ENCODE measurements at regions not wholly inside any gene's neighbourhood (a gene's known extent, or its start where the extent isn't known, plus 50 kb on each side); places are given as distances from the start of the nearest gene placed in this dataset.
"Not testable (repeated sequence)": the region's sequence is repeated elsewhere in the genome, so short reads cannot be mapped to it uniquely, and the experiment has no call there.

DNA sequence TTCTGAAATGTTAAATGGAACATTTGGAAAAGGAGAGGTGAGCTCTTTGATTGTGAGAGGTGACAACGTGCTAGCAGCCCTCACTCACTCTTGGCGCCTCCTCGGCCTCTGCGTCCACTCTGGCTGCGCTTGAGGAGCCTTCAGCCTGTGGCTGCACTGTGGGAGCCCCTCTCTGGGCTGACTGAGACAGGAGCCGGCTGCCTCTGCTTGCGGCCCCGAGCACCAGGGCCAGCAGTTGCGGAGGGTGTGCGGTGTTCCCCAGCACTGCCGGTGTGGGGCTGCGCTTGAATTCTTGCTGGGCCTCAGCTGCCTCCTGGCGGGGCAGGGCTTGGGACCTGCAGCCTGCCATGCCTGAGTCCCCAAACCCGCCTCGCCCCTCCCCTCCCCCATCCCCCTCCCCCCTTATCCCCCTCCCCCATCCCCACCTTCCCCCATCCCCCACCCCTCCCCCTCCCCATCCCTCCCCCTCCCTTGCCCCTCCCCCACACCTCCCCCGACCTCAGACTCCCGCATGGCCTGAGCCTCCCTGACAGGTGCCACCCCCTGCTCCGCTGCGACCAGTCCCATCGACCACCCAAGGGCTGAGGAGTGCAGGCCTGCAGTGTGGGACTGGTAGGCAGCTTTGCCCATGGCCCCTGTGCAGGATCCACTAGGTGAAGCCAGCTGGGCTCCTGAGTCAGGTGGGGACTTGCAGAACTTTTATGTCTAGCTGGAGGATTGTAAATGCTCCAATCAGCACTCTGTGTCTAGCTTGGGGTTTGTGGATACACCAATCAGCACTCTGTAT, 411.0 kb downstream of the OLFM4 start:
- intact Hi-C loops (cut with DNase I, micrococcal nuclease), result no loop called here
- no peak for DNase-seq

DNA sequence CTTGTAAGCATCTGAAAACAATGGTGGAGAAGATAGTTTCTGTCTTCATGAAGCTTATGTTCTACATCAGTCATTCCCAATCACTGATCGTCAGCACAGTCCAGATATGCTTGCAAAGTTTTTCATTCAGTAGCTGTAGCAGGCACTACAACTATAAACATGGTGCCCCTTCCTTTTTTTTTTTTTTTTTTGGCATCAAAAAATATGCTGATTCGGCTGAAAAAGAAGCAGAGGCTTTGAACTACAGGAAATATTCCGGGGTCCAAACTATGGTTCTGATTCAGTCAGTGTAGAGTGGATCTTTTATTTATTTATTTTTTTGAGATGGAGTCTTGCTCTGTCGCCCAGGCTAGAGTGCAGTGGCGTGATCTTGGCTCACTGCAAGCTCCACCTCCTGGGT, 414.4 kb downstream of the OLFM4 start:
- DNase-seq (no peak), ATAC-seq (no peak)
- intact Hi-C loops (cut with DNase I, micrococcal nuclease), result no loop called here

More for the DNA sequence above, 411.0 kb downstream of the OLFM4 start:
- ATAC-seq, result no peak

DNA sequence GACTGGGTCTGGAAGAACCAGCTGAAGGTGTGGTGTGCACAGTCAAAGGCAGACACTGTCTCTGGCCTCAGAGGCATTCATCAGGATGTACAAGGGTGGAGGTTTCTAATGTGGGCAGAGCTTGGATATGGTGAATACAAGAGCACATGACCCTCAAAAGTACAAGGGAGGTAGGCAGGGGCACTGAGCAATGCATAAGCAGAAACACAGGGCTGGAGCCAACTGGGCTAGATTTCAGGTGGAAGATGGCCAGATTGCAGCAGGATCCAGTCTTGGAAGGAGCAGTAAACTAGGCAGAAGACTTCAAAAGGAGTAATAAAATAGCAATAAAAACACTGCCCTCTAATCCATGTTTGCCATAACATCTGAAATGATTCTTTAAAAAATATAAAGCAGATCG, 417.1 kb downstream of the OLFM4 start:
- intact Hi-C loops (cut with DNase I, micrococcal nuclease), result no loop called here
- no peak for ATAC-seq
- DNase-seq, result peak in 1 of 2 donors; percentile 53

DNA sequence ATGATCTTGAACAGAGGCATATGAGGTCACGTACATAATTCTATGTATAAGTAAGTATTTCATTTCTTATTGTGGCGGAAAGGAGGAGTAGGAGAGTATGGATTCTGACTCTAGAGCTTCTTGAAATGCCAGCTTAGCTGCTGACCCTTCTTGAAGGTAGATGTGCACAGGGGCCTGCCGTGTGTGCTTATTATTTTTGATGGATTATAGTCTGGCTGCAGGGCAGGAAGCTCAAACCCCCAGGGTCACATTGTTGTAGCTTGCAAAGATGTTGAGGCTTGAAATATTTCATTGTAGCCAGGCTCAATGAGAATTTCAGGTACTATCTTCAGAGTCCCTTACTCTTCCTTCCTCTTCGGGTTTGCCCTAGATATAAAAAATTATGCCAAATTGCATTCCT, 418.8 kb downstream of the OLFM4 start:
- intact Hi-C loops (cut with DNase I, micrococcal nuclease), result no loop called here
- DNase-seq (no peak), ATAC-seq (no peak)

DNA sequence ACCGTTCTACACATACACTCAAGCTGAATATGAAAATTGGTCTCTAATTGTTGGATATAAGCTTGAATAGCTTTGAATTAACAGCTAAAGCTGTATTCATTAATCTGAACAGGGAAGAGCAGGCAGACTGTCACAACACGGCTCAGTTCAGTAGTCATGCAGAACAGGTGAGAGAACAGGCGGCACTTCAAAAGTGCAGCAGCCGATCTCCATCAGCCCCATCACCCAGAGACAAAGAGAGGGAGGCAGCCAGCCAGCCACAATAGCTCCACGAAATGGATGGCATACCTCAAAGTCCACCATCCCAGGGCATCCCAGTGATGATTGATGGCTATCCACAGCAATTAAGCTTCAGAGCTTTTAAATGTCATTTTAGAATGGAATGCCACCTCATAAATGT, 419.2 kb downstream of the OLFM4 start:
- intact Hi-C loops (cut with DNase I, micrococcal nuclease), result no loop called here
- no peak for ATAC-seq
- DNase-seq, result no peak

DNA sequence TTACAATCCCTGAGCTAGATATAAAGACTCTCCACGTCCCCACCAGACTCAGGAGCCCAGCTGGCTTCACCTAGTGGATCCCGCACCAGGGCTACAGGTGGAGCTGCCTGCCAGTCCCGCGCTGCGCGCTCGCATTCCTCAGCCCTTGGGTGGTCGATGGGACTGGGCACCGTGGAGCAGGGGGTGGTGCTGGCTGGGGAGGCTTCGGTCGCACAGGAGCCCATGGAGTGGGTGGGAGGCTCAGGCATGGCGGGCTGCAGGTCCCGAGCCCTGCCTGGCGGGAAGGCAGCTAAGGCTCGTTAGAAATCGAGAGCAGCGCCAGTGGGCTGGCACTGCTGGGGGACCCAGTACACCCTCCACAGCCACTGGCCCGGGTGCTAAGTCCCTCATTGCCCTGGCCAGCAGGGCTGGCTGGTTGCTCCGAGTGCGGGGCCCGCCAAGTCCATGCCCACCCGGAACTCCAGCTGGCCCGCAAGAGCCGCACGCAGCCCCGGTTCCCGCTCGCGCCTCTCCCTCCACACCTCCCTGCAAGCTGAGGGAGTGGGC, 423.7 kb downstream of the OLFM4 start:
- intact Hi-C loops (cut with DNase I, micrococcal nuclease); ATAC-seq; DNase-seq: not testable (repeated sequence)

DNA sequence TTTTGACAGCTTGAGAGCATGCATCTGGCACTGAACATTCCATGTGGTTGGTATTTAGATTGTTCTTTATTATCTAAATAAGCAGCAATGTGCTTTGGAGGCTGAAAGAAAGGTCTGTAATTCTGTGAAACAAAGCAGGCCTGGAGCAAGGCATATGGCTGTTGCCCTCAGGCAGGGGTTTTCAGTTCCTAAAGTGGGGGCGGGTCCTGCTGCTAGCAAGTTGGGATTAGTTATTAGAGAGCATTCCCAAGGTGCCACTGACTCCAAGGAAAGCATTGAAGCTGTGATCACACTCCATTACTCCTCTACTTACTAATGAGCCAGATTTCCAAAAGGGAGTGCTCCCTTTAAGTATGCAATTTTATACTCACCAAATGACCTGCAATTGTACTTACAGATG, 432.2 kb downstream of the OLFM4 start:
- DNase-seq (no peak), ATAC-seq (no peak)
- intact Hi-C loops (cut with DNase I, micrococcal nuclease), result no loop called here

DNA sequence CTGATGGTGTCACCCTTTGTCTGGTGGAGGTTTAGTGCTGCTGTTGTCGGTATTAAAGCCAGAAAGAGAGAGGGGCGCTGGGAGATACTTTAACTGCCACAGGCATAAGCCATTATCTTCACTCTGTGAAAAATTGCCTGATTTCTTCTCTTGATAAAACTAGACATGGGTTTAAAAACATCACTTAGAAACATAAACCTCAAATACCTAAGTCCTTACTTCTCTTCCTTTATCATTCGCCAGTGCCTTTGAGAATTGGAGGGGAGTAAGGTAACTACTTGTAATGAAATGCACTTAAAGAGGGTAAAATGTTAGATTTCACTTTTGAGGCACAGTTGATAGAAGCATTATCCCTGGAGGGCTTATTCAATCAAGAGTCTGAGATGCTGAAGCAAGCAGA, 434.5 kb downstream of the OLFM4 start:
- DNase-seq (no peak), ATAC-seq (no peak)
- intact Hi-C loops (cut with DNase I, micrococcal nuclease), result no loop called here

DNA sequence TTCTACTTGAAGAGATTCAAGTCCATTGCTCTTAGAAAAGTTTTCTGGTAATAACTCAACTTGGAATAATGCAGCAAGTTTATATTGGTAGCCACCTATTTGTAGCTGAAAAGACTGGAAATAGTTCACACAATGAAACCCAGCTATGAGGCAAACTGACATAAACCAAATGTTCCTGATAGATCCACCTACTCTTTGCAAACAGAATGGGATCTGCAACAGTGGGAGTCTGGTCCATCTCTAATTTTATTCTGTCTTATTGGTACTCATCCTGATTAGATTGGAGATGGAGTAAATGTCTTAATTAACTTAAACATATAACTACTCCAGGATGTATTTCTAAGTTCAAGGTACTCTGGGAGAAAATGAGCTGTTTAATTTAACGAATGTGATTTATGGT, 438.0 kb downstream of the OLFM4 start:
- intact Hi-C loops (cut with DNase I, micrococcal nuclease), result no loop called here
- DNase-seq (no peak), ATAC-seq (no peak)

DNA sequence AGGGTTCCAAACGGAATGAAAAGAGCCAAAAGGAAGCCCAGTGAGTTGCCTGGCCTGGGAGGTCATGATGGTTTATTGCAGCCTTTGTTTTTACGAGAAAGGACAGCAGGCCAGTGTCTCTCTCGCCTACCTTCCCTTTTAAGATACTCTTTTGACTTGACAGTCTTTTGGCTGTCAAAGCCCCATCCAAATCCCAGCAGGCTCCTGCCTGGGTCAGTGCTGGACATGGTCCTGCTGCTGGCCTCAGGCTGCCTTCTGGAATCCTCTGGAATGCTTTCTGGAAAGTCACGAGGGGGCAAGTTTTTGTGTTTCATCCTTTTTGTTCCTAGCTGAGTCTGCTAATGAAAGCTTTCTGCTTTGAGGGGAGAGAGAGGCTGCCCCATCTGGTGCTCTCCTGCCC, 444.8 kb downstream of the OLFM4 start:
- DNase-seq (no peak), ATAC-seq (no peak)
- intact Hi-C loops (cut with DNase I, micrococcal nuclease), result no loop called here

DNA sequence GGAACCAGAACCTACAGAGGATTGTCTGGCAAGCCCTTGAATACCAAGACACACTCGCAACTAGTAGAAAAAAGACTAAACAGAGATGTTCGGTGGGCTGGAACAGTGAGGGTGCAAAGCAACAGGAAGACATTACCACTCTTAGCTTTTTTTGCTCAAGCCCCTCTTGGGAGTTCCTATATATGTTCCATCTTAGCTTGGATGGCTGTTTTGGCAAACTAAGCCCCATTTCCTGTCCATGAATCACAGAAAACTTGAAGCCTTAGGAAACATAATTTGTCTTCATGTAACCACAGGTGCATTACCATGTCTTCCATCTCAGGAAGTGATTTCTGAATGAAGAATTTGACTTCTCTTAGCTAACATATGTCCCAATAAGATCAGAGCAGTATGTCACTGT, 446.3 kb downstream of the OLFM4 start:
- DNase-seq, result no peak
- no peak for ATAC-seq
- intact Hi-C loops (cut with DNase I, micrococcal nuclease), result no loop called here

DNA sequence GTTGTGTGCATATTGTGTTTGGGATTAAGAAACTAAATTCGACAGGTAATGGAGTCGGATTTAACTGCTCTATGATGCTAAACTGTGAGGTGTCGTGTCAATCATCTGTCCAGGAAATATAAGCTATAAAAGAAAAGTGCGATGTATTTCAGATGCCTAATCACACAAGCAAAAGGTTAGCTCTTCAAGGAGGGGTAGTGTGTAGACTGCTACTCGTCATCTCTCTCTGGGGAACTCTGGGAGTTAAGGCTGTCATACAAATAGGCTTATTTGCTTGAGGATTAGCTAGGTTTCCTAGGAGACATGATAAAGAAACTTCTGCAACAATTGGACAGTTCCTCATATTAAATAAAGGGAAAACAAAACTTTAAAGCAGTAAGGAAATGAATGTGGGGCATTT, 462.1 kb downstream of the OLFM4 start:
- intact Hi-C loops (cut with DNase I, micrococcal nuclease), result no loop called here
- ATAC-seq, result no peak
- no peak for DNase-seq

DNA sequence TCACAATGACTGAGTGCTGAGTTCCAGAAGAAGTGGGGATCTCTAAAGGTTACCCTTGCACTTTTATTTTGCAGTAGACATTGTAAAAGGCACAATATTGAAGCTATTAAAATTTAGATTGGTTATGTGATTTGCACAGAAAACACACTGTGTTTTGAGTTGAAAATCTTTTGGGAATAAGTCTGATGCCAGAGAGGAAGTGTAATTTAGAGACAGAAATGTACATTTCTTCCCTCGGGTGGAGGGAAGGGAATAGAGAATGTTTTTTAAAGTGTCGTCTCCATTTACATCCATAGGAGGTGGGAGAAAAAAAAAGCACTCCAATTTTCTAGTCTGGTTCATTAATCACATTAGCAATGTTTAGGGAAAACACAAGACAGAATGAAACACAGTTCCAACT, 465.8 kb downstream of the OLFM4 start:
- DNase-seq, result no peak
- no peak for ATAC-seq
- intact Hi-C loops (cut with DNase I, micrococcal nuclease), result no loop called here

DNA sequence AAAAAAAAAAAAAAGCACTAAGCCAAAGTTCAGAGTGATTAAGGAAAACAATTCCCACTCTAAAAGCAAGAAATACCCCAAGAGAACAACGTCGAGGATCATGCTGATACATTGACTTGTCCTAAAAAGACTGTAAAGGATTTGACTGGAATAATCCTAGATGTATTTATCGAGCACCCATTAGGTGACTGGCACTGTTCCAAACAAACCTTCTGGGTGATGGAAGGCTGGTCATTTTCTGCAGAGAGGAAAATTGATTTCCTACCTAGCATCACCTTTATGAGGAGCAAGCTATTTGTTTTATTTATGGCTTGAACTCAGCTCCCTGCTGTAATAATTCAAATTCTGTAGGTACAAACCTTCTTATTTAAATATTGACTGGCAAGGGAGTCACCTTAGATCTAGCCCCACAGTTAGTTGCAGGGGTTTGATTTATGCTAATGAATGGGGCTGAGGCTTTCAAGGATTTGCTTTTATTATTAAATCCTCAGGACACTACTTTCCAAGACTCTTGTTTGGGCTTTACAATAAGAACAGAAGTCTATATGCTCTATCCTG, 471.0 kb downstream of the OLFM4 start:
- ATAC-seq, result no peak
- intact Hi-C loops (cut with DNase I, micrococcal nuclease), result no loop called here
- DNase-seq, result no peak

DNA sequence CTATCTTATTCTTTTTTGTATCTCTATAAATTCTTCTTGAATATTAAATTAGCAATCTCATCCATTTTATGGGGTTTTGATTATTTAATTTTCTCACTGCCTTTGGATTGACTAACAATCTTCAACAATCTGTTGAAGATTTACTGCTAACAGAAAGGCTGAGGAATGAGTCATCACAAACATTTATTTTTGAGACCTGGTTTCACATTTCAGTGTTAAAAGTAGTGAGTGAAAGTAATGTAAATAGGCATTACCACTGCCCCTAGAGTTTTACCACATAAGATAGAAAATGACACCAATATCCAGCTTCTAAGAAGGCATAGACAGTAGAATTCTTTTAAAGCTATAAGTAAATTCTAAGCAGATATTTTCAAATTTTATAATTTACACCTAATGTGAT, 472.8 kb downstream of the OLFM4 start:
- no peak for DNase-seq
- no peak for ATAC-seq
- intact Hi-C loops (cut with DNase I, micrococcal nuclease), result no loop called here

DNA sequence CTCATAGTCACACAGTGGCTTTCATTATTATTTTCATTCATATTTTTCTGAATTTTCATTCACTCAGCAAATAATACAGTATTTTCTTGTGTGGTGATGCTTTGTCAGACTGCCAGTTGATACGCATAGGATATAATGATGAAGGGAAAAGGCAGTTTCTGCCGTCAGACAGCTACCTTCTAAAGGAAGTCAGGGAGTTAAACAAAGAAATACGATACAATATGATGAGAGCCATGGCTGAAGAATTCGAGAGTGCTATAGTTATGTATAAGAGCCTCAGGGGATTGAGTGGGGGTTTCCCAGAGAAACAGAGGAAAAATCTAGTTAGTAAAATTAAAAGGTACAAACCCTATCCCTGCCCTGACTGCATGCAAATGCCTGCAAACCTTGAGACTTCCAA, 479.1 kb downstream of the OLFM4 start:
- DNase-seq (no peak), ATAC-seq (no peak)
- intact Hi-C loops (cut with DNase I, micrococcal nuclease), result no loop called here

DNA sequence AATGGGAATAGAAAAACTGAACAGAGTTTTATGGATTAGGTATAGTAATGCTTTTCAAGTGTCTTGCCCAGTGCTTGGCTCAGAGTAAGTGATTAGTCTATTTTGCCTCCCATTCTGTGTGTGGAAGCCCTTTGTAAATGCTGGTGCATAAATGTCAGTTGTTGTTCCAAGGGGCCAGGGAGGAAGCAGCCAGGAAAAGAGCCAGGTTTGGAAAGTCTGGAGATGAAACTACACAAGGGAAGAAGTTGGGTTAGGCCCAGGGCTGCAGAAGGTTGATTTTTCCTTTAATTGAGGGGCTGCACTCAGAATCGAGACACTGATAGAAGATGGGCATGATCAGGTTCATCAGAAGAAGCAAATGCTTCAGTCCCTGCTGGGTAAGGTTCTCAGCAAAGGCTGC, 484.0 kb downstream of the OLFM4 start:
- DNase-seq, result no peak
- no peak for ATAC-seq
- intact Hi-C loops (cut with DNase I, micrococcal nuclease), result no loop called here

DNA sequence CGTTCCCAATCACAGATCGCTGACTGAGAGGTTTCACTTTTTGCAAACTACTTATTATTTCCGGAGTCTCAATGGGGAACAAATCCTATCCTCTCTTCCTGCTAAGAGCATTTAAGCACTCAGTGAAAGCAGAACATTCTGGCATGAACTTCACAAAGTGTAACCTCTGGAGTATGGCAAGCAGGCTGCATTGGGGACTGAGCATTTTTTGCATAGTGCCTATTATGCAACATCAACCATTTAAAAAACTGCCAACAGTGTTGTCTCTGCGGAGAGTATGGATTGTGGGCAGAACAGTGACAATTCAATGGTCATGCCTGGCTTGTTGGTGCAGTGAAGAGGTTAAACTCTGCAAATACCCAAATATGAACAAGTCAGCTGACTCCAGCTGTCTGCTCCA, 484.6 kb downstream of the OLFM4 start:
- intact Hi-C loops (cut with DNase I, micrococcal nuclease), result no loop called here
- DNase-seq (no peak), ATAC-seq (no peak)

DNA sequence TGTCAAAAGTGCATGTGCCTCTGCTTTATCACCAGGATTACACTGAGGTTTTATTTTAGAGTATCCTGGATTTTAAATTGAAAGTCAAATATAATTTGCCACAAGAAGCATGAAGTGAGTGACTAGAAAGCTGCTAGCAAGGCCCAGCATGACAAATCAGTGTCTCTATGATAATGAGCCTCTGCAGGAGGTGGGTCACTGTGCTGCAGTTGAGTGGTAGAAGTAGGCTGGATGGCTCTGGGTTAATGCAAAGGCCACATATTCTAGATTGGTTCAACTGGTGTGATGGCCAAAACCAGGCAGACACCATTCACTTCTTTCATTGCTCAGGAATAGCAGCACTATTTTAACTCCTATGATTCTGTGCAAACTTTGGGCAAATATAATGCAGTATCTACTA, 491.5 kb downstream of the OLFM4 start:
- ATAC-seq (no peak), DNase-seq (no peak)
- intact Hi-C loops (cut with DNase I, micrococcal nuclease), result no loop called here

DNA sequence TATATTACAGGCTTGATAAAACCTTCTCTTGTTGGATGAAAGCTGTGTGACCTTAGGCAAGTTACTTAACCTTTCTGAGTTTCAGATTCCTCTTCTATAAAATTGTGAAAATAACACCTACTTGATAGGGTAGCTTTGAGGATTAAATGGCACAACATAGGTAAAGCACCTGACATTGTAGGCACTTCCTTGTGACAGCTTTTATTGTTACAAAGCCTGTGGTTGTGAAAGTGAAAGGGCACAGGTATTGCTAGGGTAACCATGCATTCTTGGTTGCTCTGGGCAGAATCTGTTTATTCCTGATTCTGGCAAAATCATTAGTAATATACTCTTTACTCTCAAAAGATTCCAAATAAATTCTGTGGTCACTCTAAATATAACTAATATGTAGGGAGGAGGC, 493.4 kb downstream of the OLFM4 start:
- intact Hi-C loops (cut with DNase I, micrococcal nuclease), result no loop called here
- DNase-seq (no peak), ATAC-seq (peak; percentile 63)

DNA sequence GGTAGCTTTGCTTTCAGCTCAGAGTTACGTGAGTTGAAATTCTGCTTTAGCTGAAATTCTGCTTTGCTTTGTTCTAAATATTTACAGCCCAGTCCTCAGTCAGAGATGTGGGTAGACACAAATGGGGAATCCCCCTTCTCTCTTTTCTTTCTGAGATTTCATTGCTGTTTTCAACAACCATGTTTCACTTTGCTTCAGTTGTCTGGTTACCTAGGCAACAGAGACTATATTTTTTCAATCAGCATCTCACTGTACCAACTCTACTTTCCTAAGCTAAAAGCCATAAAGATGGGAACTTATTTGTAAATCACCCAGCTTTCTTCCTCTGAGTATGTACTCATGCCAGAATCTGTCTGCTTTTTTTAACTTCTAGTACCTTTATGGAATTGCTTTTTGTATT, 509.0 kb downstream of the OLFM4 start:
- DNase-seq (no peak), ATAC-seq (no peak)
- intact Hi-C loops (cut with DNase I, micrococcal nuclease), result no loop called here
